Fibroblast of skin of abdomen (primary cell): ENCODE measurements at regions not wholly inside any gene's neighbourhood (a gene's known extent, or its start where the extent isn't known, plus 50 kb on each side); places are given as distances from the start of the nearest gene placed in this dataset.
"Not testable (repeated sequence)": the region's sequence is repeated elsewhere in the genome, so short reads cannot be mapped to it uniquely, and the experiment has no call there.

Experiments used
- DNase-seq: peaks from one replicate; pipeline ENCODE4 v3.0.0-alpha.2; 2013

- DNase-seq, result no peak
Observed at GRCh38 chr22:34608106-34608505, 457.9 kb upstream of the ISX start.

GRCh38 chr22:34608540-34609115 lies 457.3 kb upstream of the ISX start:
- DNase-seq, result peak; percentile 16

GRCh38 chr22:34609646-34610045 lies 456.3 kb upstream of the ISX start:
- DNase-seq, result no peak

- DNase-seq, result no peak
Observed at GRCh38 chr22:34620161-34620560, 445.8 kb upstream of the ISX start.

GRCh38 chr22:34620832-34621231 lies 445.1 kb upstream of the ISX start:
- no peak for DNase-seq

- no peak for DNase-seq
Observed at GRCh38 chr22:34622602-34623001, 443.4 kb upstream of the ISX start.

GRCh38 chr22:34623580-34623979 lies 442.4 kb upstream of the ISX start:
- DNase-seq, result no peak

GRCh38 chr22:34625892-34626291 lies 440.1 kb upstream of the ISX start:
- not testable (repeated sequence) for DNase-seq

GRCh38 chr22:34638128-34638527 lies 427.8 kb upstream of the ISX start:
- no peak for DNase-seq

- no peak for DNase-seq
Observed at GRCh38 chr22:34639911-34640310, 426.0 kb upstream of the ISX start.

- no peak for DNase-seq
Observed at GRCh38 chr22:34645375-34645774, 420.6 kb upstream of the ISX start.

- DNase-seq, result peak; percentile 69
Observed at GRCh38 chr22:34669001-34669400, 397.0 kb upstream of the ISX start.

GRCh38 chr22:34683031-34683430 lies 382.9 kb upstream of the ISX start:
- not testable (repeated sequence) for DNase-seq

GRCh38 chr22:34684278-34684677 lies 381.7 kb upstream of the ISX start:
- DNase-seq, result not testable (repeated sequence)

GRCh38 chr22:34687116-34687515 lies 378.8 kb upstream of the ISX start:
- DNase-seq, result no peak

- no peak for DNase-seq
Observed at GRCh38 chr22:34688825-34689224, 377.1 kb upstream of the ISX start.

- DNase-seq, result no peak
Observed at GRCh38 chr22:34696557-34696956, 369.4 kb upstream of the ISX start.

GRCh38 chr22:34702279-34702678 lies 363.7 kb upstream of the ISX start:
- no peak for DNase-seq

- no peak for DNase-seq
Observed at GRCh38 chr22:34709641-34710040, 356.3 kb upstream of the ISX start.

GRCh38 chr22:34722901-34723300 lies 343.1 kb upstream of the ISX start:
- no peak for DNase-seq

- DNase-seq, result no peak
Observed at GRCh38 chr22:34736081-34736480, 329.9 kb upstream of the ISX start.

GRCh38 chr22:34738661-34739400 lies 327.1 kb upstream of the ISX start:
- no peak for DNase-seq

GRCh38 chr22:34743110-34743751 lies 322.7 kb upstream of the ISX start:
- DNase-seq, result no peak
